ENCODE measurements at regions not wholly inside any gene's neighbourhood (a gene's known extent, or its start where the extent isn't known, plus 50 kb on each side); places are given as distances from the start of the nearest gene placed in this dataset.
A peak's percentile ranks its signal among the peaks of the same experiment; 100 is the strongest.
"Not testable (repeated sequence)": the region's sequence is repeated elsewhere in the genome, so short reads cannot be mapped to it uniquely, and the experiment has no call there.

- peak overlapping the region; percentile 53 to 70 (median 60) for H3K27ac ChIP-seq (replicated peaks in 1 of 4)
These were observed 901.6 kb upstream of the GOT2 start for GRCh38 chr16:59635674-59636073.

GRCh38 chr16:59634951-59635350, 900.8 kb upstream of the GOT2 start:
- intact Hi-C loops (cut with DNase I) = no loop called here
- 36% methylated on average over 1 of the region's 1 CpG for WGBS
- H3K9me3 ChIP-seq = no peaks in the 10 kb centered on the region
- H3K27ac ChIP-seq (replicated peaks in 1 of 4) = peak overlapping the region; percentile 53 to 70 (median 60)
- H3K4me3 ChIP-seq = no peak overlapping the region
- H3K27me3 ChIP-seq = no peaks in the 10 kb centered on the region
- TF ChIP-seq POLR2AphosphoS5 (IDR thresholded peaks at IDR 0.05) (no peak), POLR2A (IDR thresholded peaks at IDR 0.05; ENCODE audit: low read depth) (no peak), CTCF (IDR thresholded peaks at IDR 0.05) (no peak), EP300 (IDR thresholded peaks at IDR 0.05) (no peak)
- peaks cover 0 to 51% (median 40%) of the 10 kb centered on the region in 4 donors for H3K4me1 ChIP-seq
- no peak for DNase-seq (ENCODE audit: extremely low spot score)
- no peaks in the 10 kb centered on the region for H3K36me3 ChIP-seq

More at GRCh38 chr16:59635674-59636073, 901.6 kb upstream of the GOT2 start:
- H3K9me3 ChIP-seq = no peaks in the 10 kb centered on the region
- H3K27me3 ChIP-seq = no peaks in the 10 kb centered on the region
- intact Hi-C loops (cut with DNase I) = no loop called here
- H3K36me3 ChIP-seq = no peaks in the 10 kb centered on the region
- TF ChIP-seq CTCF (IDR thresholded peaks at IDR 0.05) (no peak), POLR2A (IDR thresholded peaks at IDR 0.05; ENCODE audit: low read depth) (no peak), POLR2AphosphoS5 (IDR thresholded peaks at IDR 0.05) (no peak), EP300 (IDR thresholded peaks at IDR 0.05) (no peak)
- peaks cover 0 to 51% (median 40%) of the 10 kb centered on the region in 4 donors for H3K4me1 ChIP-seq
- DNase-seq (ENCODE audit: extremely low spot score) = no peak
- no peak overlapping the region for H3K4me3 ChIP-seq

GRCh38 chr16:59634004-59634579, 900.0 kb upstream of the GOT2 start:
- H3K27me3 ChIP-seq = no peaks in the 10 kb centered on the region
- DNase-seq (ENCODE audit: extremely low spot score) = no peak
- peak overlapping the region; percentile 53 to 70 (median 60) for H3K27ac ChIP-seq (replicated peaks in 1 of 4)
- H3K36me3 ChIP-seq = no peaks in the 10 kb centered on the region
- H3K4me3 ChIP-seq = no peak overlapping the region
- intact Hi-C loops (cut with DNase I) = no loop called here
- no peak for TF ChIP-seq POLR2AphosphoS5 (IDR thresholded peaks at IDR 0.05)
- no peak for TF ChIP-seq POLR2A (IDR thresholded peaks at IDR 0.05; ENCODE audit: low read depth)
- no peak for TF ChIP-seq CTCF (IDR thresholded peaks at IDR 0.05)
- no peak for TF ChIP-seq EP300 (IDR thresholded peaks at IDR 0.05)
- WGBS = 26% methylated on average over 4 of the region's 4 CpGs
- peaks cover 0 to 51% (median 40%) of the 10 kb centered on the region in 4 donors for H3K4me1 ChIP-seq
- H3K9me3 ChIP-seq = no peaks in the 10 kb centered on the region

- no peak for TF ChIP-seq CTCF (IDR thresholded peaks at IDR 0.05)
- no peak for TF ChIP-seq POLR2A (IDR thresholded peaks at IDR 0.05; ENCODE audit: low read depth)
- no peak for TF ChIP-seq EP300 (IDR thresholded peaks at IDR 0.05)
- TF ChIP-seq POLR2AphosphoS5 (IDR thresholded peaks at IDR 0.05) = peak in 1 of 2 donors; percentile 46
- Histone ChIP-seq H3K36me3 (no peaks in the 10 kb centered on the region), H3K27ac (replicated peaks in 1 of 4) (peak overlapping the region; percentile 53 to 70 (median 60)), H3K4me3 (no peak overlapping the region), H3K9me3 (no peaks in the 10 kb centered on the region), H3K27me3 (no peaks in the 10 kb centered on the region), H3K4me1 (peaks cover 0 to 51% (median 40%) of the 10 kb centered on the region in 4 donors)
- 40% methylated on average over 3 of the region's 3 CpGs for WGBS
- no peak for DNase-seq (ENCODE audit: extremely low spot score)
- intact Hi-C loops (cut with DNase I) = no loop called here
These were observed 898.2 kb upstream of the GOT2 start for GRCh38 chr16:59632276-59632855.

GRCh38 chr16:59624381-59624780, 890.3 kb upstream of the GOT2 start:
- WGBS = 85% methylated on average over 2 of the region's 2 CpGs
- intact Hi-C loops (cut with DNase I) = not testable (repeated sequence)

More at GRCh38 chr16:59624381-59624780, 890.3 kb upstream of the GOT2 start:
- not testable (repeated sequence) for H3K9me3 ChIP-seq; H3K27me3 ChIP-seq; H3K36me3 ChIP-seq; H3K4me1 ChIP-seq; DNase-seq (ENCODE audit: extremely low spot score); H3K4me3 ChIP-seq; H3K27ac ChIP-seq (replicated peaks in 1 of 4)
